Neuron (in vitro differentiated cells): ENCODE measurements at regions not wholly inside any gene's neighbourhood (a gene's known extent, or its start where the extent isn't known, plus 50 kb on each side); places are given as distances from the start of the nearest gene placed in this dataset.

ENCODE experiments used
- H2AFZ ChIP-seq: one replicate; pipeline ENCODE4 v1.6.1; 2013; ENCODE audit warnings: low read depth, mild to moderate bottlenecking, inconsistent platforms, low read length, moderate library complexity
- H3K27me3 ChIP-seq: one replicate; pipeline ENCODE4 v1.6.1; 2013; ENCODE audit warnings: low read length; ENCODE audit not compliant: insufficient read depth
- H3K36me3 ChIP-seq: one replicate; pipeline ENCODE4 v1.6.1; 2013; ENCODE audit warnings: low read length; ENCODE audit not compliant: insufficient read depth
- H3K4me1 ChIP-seq: one replicate; pipeline ENCODE4 v1.6.1; 2013; ENCODE audit warnings: low read length; ENCODE audit not compliant: insufficient read depth
- H3K4me3 ChIP-seq: 2 replicates; pipeline ENCODE4 v1.5.1; 2013; ENCODE audit warnings: mild to moderate bottlenecking, low read length, moderate library complexity
- H3K9me3 ChIP-seq: one replicate; pipeline ENCODE4 v1.6.1; 2013; ENCODE audit warnings: low read length

GRCh38 chr9:29939559-29939958, 2366.3 kb upstream of the C9orf72 start:
- no peaks in the 10 kb centered on the region for H3K27me3 ChIP-seq
- no peaks in the 10 kb centered on the region for H3K4me1 ChIP-seq
- H3K9me3 ChIP-seq, result no peaks in the 10 kb centered on the region
- no peak overlapping the region for H2AFZ ChIP-seq
- no peak overlapping the region for H3K4me3 ChIP-seq
- no peaks in the 10 kb centered on the region for H3K36me3 ChIP-seq

DNA sequence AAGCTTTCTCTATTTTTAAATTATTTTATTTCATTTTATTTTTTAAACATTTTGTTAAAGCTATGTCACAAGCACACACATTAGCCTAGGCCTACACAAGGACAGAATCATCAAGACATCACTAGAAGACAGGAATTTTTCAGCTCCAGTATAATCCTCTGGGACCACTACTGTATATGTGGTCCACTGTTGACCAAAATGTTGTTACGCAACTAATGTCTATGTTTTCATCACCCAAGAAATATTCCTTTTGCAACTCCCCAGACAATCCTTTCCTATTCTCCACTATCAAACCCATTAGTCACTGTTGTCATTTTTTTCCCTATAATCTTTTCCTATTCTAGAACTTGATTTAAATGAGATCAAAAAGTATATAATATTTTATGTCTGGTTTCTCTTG, 2371.7 kb upstream of the C9orf72 start:
- H3K4me3 ChIP-seq, result no peak overlapping the region
- H2AFZ ChIP-seq, result no peak overlapping the region
- H3K9me3 ChIP-seq, result no peaks in the 10 kb centered on the region
- no peaks in the 10 kb centered on the region for H3K36me3 ChIP-seq
- H3K4me1 ChIP-seq, result no peaks in the 10 kb centered on the region
- no peaks in the 10 kb centered on the region for H3K27me3 ChIP-seq

- H3K36me3 ChIP-seq, result no peaks in the 10 kb centered on the region
- H3K4me1 ChIP-seq, result no peaks in the 10 kb centered on the region
- no peaks in the 10 kb centered on the region for H3K9me3 ChIP-seq
- no peaks in the 10 kb centered on the region for H3K27me3 ChIP-seq
- H3K4me3 ChIP-seq, result no peak overlapping the region
- no peak overlapping the region for H2AFZ ChIP-seq
Observed at GRCh38 chr9:29958469-29958868, 2385.2 kb upstream of the C9orf72 start.

- H3K36me3 ChIP-seq, result no peaks in the 10 kb centered on the region
- no peaks in the 10 kb centered on the region for H3K27me3 ChIP-seq
- no peaks in the 10 kb centered on the region for H3K9me3 ChIP-seq
- H3K4me1 ChIP-seq, result no peaks in the 10 kb centered on the region
- no peak overlapping the region for H3K4me3 ChIP-seq
- no peak overlapping the region for H2AFZ ChIP-seq
Observed at GRCh38 chr9:29965834-29966233, 2392.6 kb upstream of the C9orf72 start.

GRCh38 chr9:29966247-29966646, 2393.0 kb upstream of the C9orf72 start:
- Histone ChIP-seq H3K27me3 (no peaks in the 10 kb centered on the region), H3K9me3 (no peaks in the 10 kb centered on the region), H3K4me1 (no peaks in the 10 kb centered on the region)

GRCh38 chr9:29968831-29969230, 2395.6 kb upstream of the C9orf72 start:
- H3K9me3 ChIP-seq, result no peaks in the 10 kb centered on the region
- H3K27me3 ChIP-seq, result no peaks in the 10 kb centered on the region
- H3K36me3 ChIP-seq, result no peaks in the 10 kb centered on the region
- H2AFZ ChIP-seq, result no peak overlapping the region
- H3K4me3 ChIP-seq, result no peak overlapping the region
- no peaks in the 10 kb centered on the region for H3K4me1 ChIP-seq

More at GRCh38 chr9:29966247-29966646, 2393.0 kb upstream of the C9orf72 start:
- H3K36me3 ChIP-seq, result no peaks in the 10 kb centered on the region
- H3K4me3 ChIP-seq, result no peak overlapping the region
- H2AFZ ChIP-seq, result no peak overlapping the region

- no peak overlapping the region for H2AFZ ChIP-seq
- H3K27me3 ChIP-seq, result no peaks in the 10 kb centered on the region
Observed at GRCh38 chr9:29969408-29969807, 2396.1 kb upstream of the C9orf72 start.

DNA sequence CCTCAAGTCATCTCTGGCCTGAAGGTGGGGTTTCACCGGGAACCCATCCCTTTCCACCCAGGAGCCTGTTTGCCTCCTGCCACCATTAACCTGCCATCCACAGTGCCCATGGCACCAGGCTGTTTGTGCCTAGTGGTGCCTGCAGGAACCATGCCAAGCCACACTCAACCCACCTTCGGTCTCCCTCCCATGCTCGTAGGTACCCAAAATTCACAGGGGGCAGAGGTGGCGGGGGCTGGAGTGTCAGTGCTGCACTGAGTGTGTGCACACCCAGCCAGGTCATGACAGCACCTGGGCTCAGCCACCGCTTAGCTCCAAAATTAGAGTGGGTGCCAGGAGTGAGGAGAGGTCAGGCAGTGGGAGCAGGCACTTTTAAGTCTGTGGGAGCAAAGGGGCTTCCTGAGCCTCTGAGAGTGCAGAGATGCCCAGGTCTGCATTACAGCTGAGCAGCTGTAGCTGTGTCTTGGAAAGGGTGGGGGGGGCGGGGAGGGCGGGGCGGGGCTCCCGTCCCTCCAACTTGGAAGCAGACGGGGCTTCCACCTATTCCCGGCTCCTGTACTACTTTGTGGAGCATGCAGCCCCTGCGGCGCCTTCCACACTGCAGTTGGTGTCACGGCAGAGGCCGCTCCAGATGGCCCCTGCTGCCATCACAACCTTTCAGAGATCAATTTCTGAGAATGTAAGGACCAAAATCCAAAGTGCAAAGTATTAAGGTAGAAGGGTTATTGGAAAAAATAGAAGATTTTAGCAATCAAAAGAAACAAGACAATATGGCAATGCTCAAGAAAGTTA, 2396.8 kb upstream of the C9orf72 start:
- Histone ChIP-seq H3K9me3 (no peaks in the 10 kb centered on the region), H3K4me1 (no peaks in the 10 kb centered on the region), H2AFZ (no peak overlapping the region), H3K36me3 (no peaks in the 10 kb centered on the region), H3K27me3 (no peaks in the 10 kb centered on the region), H3K4me3 (no peak overlapping the region)

More at GRCh38 chr9:29969408-29969807, 2396.1 kb upstream of the C9orf72 start:
- no peaks in the 10 kb centered on the region for H3K4me1 ChIP-seq
- H3K4me3 ChIP-seq, result no peak overlapping the region
- no peaks in the 10 kb centered on the region for H3K9me3 ChIP-seq
- no peaks in the 10 kb centered on the region for H3K36me3 ChIP-seq

- H2AFZ ChIP-seq, result no peak overlapping the region
- H3K9me3 ChIP-seq, result no peaks in the 10 kb centered on the region
- H3K4me1 ChIP-seq, result no peaks in the 10 kb centered on the region
- H3K4me3 ChIP-seq, result no peak overlapping the region
- no peaks in the 10 kb centered on the region for H3K36me3 ChIP-seq
- H3K27me3 ChIP-seq, result no peaks in the 10 kb centered on the region
Observed at GRCh38 chr9:29974197-29974596, 2400.9 kb upstream of the C9orf72 start.

GRCh38 chr9:29976981-29977380, 2403.7 kb upstream of the C9orf72 start:
- H2AFZ ChIP-seq, result no peak overlapping the region
- H3K4me3 ChIP-seq, result no peak overlapping the region
- H3K9me3 ChIP-seq, result no peaks in the 10 kb centered on the region
- H3K36me3 ChIP-seq, result no peaks in the 10 kb centered on the region
- H3K27me3 ChIP-seq, result no peaks in the 10 kb centered on the region
- no peaks in the 10 kb centered on the region for H3K4me1 ChIP-seq

DNA sequence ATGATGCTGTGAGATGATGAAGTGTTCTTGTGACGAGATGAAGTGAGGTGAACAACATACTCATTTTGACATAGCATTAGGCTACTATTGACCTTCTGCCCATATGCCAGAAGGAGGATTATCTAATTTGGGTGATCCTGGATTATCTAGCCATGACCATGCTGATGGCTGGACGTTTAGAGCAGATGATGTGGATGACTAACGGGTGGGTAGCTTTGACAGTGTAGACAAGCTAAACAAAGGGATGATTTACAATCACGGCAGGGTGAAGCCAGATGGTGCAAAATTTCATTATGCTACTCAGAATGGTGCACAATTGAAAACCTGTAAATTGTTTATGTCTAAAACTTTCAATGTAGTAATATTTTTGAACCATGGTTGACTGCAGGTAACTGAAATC, 2403.4 kb upstream of the ACO1 start:
- Histone ChIP-seq H2AFZ (no peak overlapping the region), H3K4me1 (no peaks in the 10 kb centered on the region), H3K36me3 (no peaks in the 10 kb centered on the region), H3K9me3 (no peaks in the 10 kb centered on the region), H3K4me3 (no peak overlapping the region), H3K27me3 (no peaks in the 10 kb centered on the region)

DNA sequence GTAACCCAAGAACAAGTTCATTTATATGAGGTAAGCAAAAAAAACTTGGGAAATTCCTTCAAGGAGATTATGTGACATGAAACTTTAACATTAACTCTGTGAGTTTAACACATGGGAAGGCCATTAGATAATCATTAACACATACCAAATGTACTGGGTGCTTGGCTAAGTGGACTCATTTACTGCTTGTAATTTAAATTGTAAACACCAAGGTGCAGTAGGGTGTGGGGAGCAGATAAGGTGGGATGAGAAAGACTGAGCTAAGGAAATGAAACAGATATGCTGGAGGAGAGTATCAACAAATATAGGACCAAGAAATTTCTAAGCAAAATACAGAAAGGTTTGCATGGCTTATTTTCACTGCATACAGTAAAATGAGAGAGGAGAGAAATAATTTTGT, 2384.8 kb upstream of the ACO1 start:
- Histone ChIP-seq H3K36me3 (no peaks in the 10 kb centered on the region), H3K4me1 (no peaks in the 10 kb centered on the region), H3K9me3 (no peaks in the 10 kb centered on the region), H2AFZ (no peak overlapping the region), H3K27me3 (no peaks in the 10 kb centered on the region), H3K4me3 (no peak overlapping the region)

DNA sequence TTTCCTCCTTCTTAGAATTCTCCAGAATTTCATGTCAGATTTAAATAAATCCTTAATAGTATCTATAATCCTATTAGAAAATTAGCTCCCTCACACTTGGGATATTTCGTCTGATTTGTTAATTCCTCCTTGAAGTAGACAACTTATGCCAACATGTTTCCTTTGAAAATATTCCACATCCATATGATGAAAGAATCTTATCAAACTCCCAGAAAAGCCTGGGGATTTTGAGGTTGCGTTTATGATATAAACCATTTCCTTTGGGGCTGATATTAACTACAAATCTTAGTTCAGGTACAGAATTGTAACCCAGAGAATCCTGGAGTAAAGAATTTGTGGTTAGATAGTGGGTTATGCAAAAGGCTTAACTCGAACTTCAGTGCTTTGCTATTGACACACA, 2373.8 kb upstream of the ACO1 start:
- Histone ChIP-seq H2AFZ (no peak overlapping the region), H3K27me3 (no peaks in the 10 kb centered on the region), H3K4me3 (no peak overlapping the region), H3K4me1 (no peaks in the 10 kb centered on the region), H3K9me3 (no peaks in the 10 kb centered on the region), H3K36me3 (no peaks in the 10 kb centered on the region)

- no peak overlapping the region for H2AFZ ChIP-seq
- no peaks in the 10 kb centered on the region for H3K36me3 ChIP-seq
- no peaks in the 10 kb centered on the region for H3K9me3 ChIP-seq
- H3K27me3 ChIP-seq, result no peaks in the 10 kb centered on the region
- H3K4me1 ChIP-seq, result no peaks in the 10 kb centered on the region
- H3K4me3 ChIP-seq, result no peak overlapping the region
Observed at GRCh38 chr9:30012622-30013021, 2371.8 kb upstream of the ACO1 start.
